HepG2 (cell line): ENCODE measurements at regions not wholly inside any gene's neighbourhood (a gene's known extent, or its start where the extent isn't known, plus 50 kb on each side); places are given as distances from the start of the nearest gene placed in this dataset.

Source experiments
- ARNTL ChIP-seq: sonication (generic); formaldehyde crosslinking; IDR thresholded peaks from 2 replicates; pipeline ENCODE4 v1.4.0; 2020; ENCODE audit warnings: mild to moderate bottlenecking, missing genetic modification reagents
- BRCA1 ChIP-seq: sonication (generic); formaldehyde crosslinking; IDR thresholded peaks from 2 replicates; pipeline ENCODE4 v1.4.0; 2020; ENCODE audit warnings: missing genetic modification reagents
- BRD4 ChIP-seq: sonication (generic); formaldehyde crosslinking; IDR thresholded peaks from 2 replicates; pipeline ENCODE4 v1.4.0; 2020; ENCODE audit warnings: missing genetic modification reagents
- FOXP1 ChIP-seq, 2 experiments: fragments of 450-650 bp in 1 of 2; IDR thresholded peaks; 2 replicates each; pipeline ENCODE4 v1.6.1; 2017 to 2018; ENCODE audit warnings: antibody characterized with exemption in 1 of 2
- GPN1 ChIP-seq: sonication (generic); formaldehyde crosslinking; IDR thresholded peaks from 2 replicates; pipeline ENCODE4 v1.5.1; 2020; ENCODE audit warnings: missing genetic modification reagents, borderline replicate concordance
- HHEX ChIP-seq: IDR thresholded peaks from 2 replicates; pipeline ENCODE4 v1.6.1; 2016; ENCODE audit warnings: control low read depth
- HNRNPLL ChIP-seq: fragments of 200-400 bp; formaldehyde crosslinking; IDR thresholded peaks from 2 replicates; pipeline ENCODE4 v1.6.1; 2017; ENCODE audit warnings: mild to moderate bottlenecking, low read depth, low read length; ENCODE audit not compliant: poor library complexity, severe bottlenecking
- ISL2 ChIP-seq: sonication (generic); formaldehyde crosslinking; IDR thresholded peaks from 2 replicates; pipeline ENCODE4 v1.5.0; 2020; ENCODE audit warnings: missing genetic modification reagents
- KAT7 ChIP-seq: IDR thresholded peaks from 2 replicates; pipeline ENCODE4 v1.6.1; 2018; ENCODE audit warnings: borderline replicate concordance, missing compliant biosample characterization
- KDM5B ChIP-seq: sonication (generic); formaldehyde crosslinking; IDR thresholded peaks from 2 replicates; pipeline ENCODE4 v1.4.0; 2020; ENCODE audit warnings: missing genetic modification reagents, mild to moderate bottlenecking, borderline replicate concordance
- NR2F1 ChIP-seq, 2 experiments: fragments of 450-650 bp in 1 of 2; formaldehyde crosslinking in 1 of 2; IDR thresholded peaks; 2 replicates each; pipeline versions ENCODE4 v1.5.0 to v1.6.1; 2016 to 2020; ENCODE audit warnings: mild to moderate bottlenecking in 1 of 2, missing compliant biosample characterization in 1 of 2, missing genetic modification reagents in 1 of 2, moderate library complexity in 1 of 2
- POLR2A ChIP-seq, 2 experiments: IDR thresholded peaks; 2 replicates each; pipeline ENCODE4 v1.6.1; 2011; ENCODE audit warnings: low read depth in 2 of 2, low read length in 2 of 2, mild to moderate bottlenecking in 1 of 2, moderate library complexity in 1 of 2; ENCODE audit not compliant: insufficient read depth in 1 of 2
- POLR2AphosphoS5 ChIP-seq: IDR thresholded peaks from 2 replicates; pipeline ENCODE4 v1.6.1; 2012; ENCODE audit warnings: low read depth, low read length
- SRSF4 ChIP-seq: fragments of 200-400 bp; formaldehyde crosslinking; IDR thresholded peaks from one replicate; pipeline ENCODE4 v1.6.1; 2018; ENCODE audit warnings: mild to moderate bottlenecking, low read depth, low read length, moderate library complexity; ENCODE audit not compliant: poor library complexity, severe bottlenecking
- STAT5B ChIP-seq: sonication (generic); formaldehyde crosslinking; IDR thresholded peaks from 2 replicates; pipeline ENCODE4 v1.4.0; 2020; ENCODE audit warnings: missing genetic modification reagents
- TEAD3 ChIP-seq: optimal IDR thresholded peaks from 2 replicates; pipeline ENCODE3; 2016; ENCODE audit warnings: borderline replicate concordance
- TFAP4 ChIP-seq: sonication (generic); IDR thresholded peaks from 2 replicates; pipeline ENCODE4 v1.6.1; 2016; ENCODE audit warnings: low read depth, borderline replicate concordance
- THAP11 ChIP-seq: IDR thresholded peaks from 2 replicates; pipeline ENCODE4 v1.6.1; 2016; ENCODE audit warnings: missing biosample characterization, missing genetic modification reagents
- TRIM22 ChIP-seq: fragments of 450-650 bp; IDR thresholded peaks from 2 replicates; pipeline ENCODE4 v1.6.1; 2017
- TRIM24 ChIP-seq: sonication (generic); formaldehyde crosslinking; IDR thresholded peaks from 2 replicates; pipeline ENCODE4 v1.8.0; 2022; ENCODE audit warnings: mild to moderate bottlenecking, missing genetic modification reagents
- ZFAT ChIP-seq: sonication (generic); formaldehyde crosslinking; conservative IDR thresholded peaks from 2 replicates; pipeline ENCODE4 v1.8.1; 2023; ENCODE audit warnings: missing genetic modification reagents, inconsistent platforms
- ZFP90 ChIP-seq: sonication (generic); formaldehyde crosslinking; IDR thresholded peaks from 2 replicates; pipeline ENCODE4 v1.8.0; 2022; ENCODE audit warnings: missing genetic modification reagents, mild to moderate bottlenecking, inconsistent platforms, borderline replicate concordance
- ZNF24 ChIP-seq: fragments of 450-650 bp; IDR thresholded peaks from 2 replicates; pipeline ENCODE4 v1.6.1; 2017; ENCODE audit warnings: antibody characterized with exemption, mild to moderate bottlenecking
- ZNF251 ChIP-seq: sonication (generic); formaldehyde crosslinking; IDR thresholded peaks from 2 replicates; pipeline ENCODE4 v1.9.0; 2021; ENCODE audit warnings: mild to moderate bottlenecking, missing genetic modification reagents
- ZNF552 ChIP-seq: sonication (generic); formaldehyde crosslinking; IDR thresholded peaks from 2 replicates; pipeline ENCODE4 v1.9.0; 2022; ENCODE audit warnings: missing genetic modification reagents, mild to moderate bottlenecking, borderline replicate concordance
- ZNF577 ChIP-seq: sonication (generic); formaldehyde crosslinking; IDR thresholded peaks from 2 replicates; pipeline ENCODE4 v1.4.0; 2020; ENCODE audit warnings: mild to moderate bottlenecking, low read depth, missing genetic modification reagents, borderline replicate concordance
- ZNF746 ChIP-seq: sonication (generic); formaldehyde crosslinking; IDR thresholded peaks from 2 replicates; pipeline ENCODE4 v1.8.0; 2022; ENCODE audit warnings: mild to moderate bottlenecking, missing genetic modification reagents
- ZNF749 ChIP-seq: sonication (generic); formaldehyde crosslinking; IDR thresholded peaks from 2 replicates; pipeline ENCODE4 v1.8.0; 2022; ENCODE audit warnings: mild to moderate bottlenecking, missing genetic modification reagents, moderate library complexity, borderline replicate concordance
- ZNF792 ChIP-seq: IDR thresholded peaks from 2 replicates; pipeline ENCODE4 v1.6.1; 2016
- TF ChIP-seq, protein P1 (sequence below): sonication (generic); formaldehyde crosslinking; IDR thresholded peaks from 2 replicates; pipeline ENCODE4 v1.8.1; 2023; ENCODE audit warnings: mild to moderate bottlenecking, missing genetic modification reagents
- TF ChIP-seq, protein P2 (sequence below): IDR thresholded peaks from 2 replicates; pipeline ENCODE4 v1.6.1; 2016; ENCODE audit warnings: missing genetic modification reagents, missing compliant biosample characterization

DNA sequence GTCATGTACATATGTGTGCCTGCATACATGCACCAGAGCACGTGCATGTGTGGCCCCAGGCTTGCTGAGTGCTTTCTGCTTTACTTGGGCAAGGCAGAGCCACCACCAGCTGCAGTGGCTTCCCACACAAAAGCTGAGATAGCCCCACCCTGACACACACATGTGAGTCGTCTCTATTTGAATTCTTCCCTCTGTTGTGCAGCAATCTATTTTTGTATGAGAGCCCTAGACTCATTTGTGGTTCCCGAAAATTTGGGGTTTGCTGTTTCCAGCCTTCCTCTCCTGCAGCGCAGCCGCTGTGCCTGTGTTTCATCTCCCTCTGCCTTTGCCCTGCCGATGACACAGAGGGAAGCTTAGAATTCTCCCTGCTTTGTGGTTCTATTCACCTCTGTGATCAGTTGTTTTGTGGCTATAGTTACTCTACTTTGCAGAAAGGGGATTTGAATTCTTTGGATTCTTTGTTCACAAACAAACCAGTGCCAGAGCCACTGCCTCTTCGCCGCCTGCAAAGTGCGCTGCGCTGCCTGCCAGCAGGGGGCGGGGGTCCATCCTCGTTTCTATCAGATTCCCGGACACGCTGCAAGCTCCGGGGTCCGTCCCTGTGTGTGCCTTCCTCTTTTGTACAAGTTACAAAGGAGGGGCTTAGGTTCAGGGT is 95.8 kb upstream of the DAP start (continued):
- TF ChIP-seq ZNF749 (CRISPR knock-in tag): no peak
- no peak for TF ChIP-seq NR2F1 (CRISPR knock-in tag; IDR thresholded peaks at IDR 0.05)
- no peak for TF ChIP-seq KDM5B (CRISPR knock-in tag)
- no peak for TF ChIP-seq TRIM24
- TF ChIP-seq BRCA1: no peak
- no peak for TF ChIP-seq THAP11 (CRISPR knock-in tag)
- TF ChIP-seq TRIM22: no peak
- no peak for TF ChIP-seq STAT5B
- no peak for TF ChIP-seq ZFAT (CRISPR knock-in tag)
- TF ChIP-seq ZFP90 (CRISPR knock-in tag): no peak
- TF ChIP-seq TFAP4: no peak
- TF ChIP-seq ISL2 (CRISPR knock-in tag): no peak
- no peak for TF ChIP-seq HNRNPLL
- TF ChIP-seq KAT7 (CRISPR knock-in tag): no peak
- no peak for TF ChIP-seq GPN1 (CRISPR knock-in tag)
- no peak for TF ChIP-seq POLR2AphosphoS5
- no peak for TF ChIP-seq BRD4 (CRISPR knock-in tag)
- TF ChIP-seq ZNF552 (CRISPR knock-in tag): no peak
- TF ChIP-seq, protein P1, sequence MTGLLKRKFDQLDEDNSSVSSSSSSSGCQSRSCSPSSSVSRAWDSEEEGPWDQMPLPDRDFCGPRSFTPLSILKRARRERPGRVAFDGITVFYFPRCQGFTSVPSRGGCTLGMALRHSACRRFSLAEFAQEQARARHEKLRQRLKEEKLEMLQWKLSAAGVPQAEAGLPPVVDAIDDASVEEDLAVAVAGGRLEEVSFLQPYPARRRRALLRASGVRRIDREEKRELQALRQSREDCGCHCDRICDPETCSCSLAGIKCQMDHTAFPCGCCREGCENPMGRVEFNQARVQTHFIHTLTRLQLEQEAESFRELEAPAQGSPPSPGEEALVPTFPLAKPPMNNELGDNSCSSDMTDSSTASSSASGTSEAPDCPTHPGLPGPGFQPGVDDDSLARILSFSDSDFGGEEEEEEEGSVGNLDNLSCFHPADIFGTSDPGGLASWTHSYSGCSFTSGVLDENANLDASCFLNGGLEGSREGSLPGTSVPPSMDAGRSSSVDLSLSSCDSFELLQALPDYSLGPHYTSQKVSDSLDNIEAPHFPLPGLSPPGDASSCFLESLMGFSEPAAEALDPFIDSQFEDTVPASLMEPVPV (CRISPR knock-in tag): no peak
- TF ChIP-seq ARNTL (CRISPR knock-in tag): no peak
- TF ChIP-seq, protein P2, sequence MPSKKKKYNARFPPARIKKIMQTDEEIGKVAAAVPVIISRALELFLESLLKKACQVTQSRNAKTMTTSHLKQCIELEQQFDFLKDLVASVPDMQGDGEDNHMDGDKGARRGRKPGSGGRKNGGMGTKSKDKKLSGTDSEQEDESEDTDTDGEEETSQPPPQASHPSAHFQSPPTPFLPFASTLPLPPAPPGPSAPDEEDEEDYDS: no peak
- TF ChIP-seq ZNF792 (CRISPR knock-in tag): no peak
- TF ChIP-seq HHEX (CRISPR knock-in tag): no peak
- no peak for TF ChIP-seq SRSF4
- TF ChIP-seq POLR2A (IDR thresholded peaks at IDR 0.05; ENCODE audit: insufficient read depth in 1 of 2, low read depth in 2 of 2, low read length in 2 of 2): no peak
- no peak for TF ChIP-seq FOXP1 (IDR thresholded peaks at IDR 0.05)
- no peak for TF ChIP-seq FOXP1 (CRISPR knock-in tag; IDR thresholded peaks at IDR 0.05)
- TF ChIP-seq ZNF746 (CRISPR knock-in tag): no peak
- peak; percentile 74 for TF ChIP-seq TEAD3
- TF ChIP-seq ZNF577 (CRISPR knock-in tag): no peak
- TF ChIP-seq ZNF24: no peak
- no peak for TF ChIP-seq ZNF251 (CRISPR knock-in tag)
